ENCODE measurements at regions not wholly inside any gene's neighbourhood (a gene's known extent, or its start where the extent isn't known, plus 50 kb on each side); places are given as distances from the start of the nearest gene placed in this dataset.
"Not testable (repeated sequence)": the region's sequence is repeated elsewhere in the genome, so short reads cannot be mapped to it uniquely, and the experiment has no call there.

- DNase-seq (ENCODE audit: low read depth); H3K4me3 ChIP-seq (ENCODE audit: low read depth, low read length): not testable (repeated sequence)
Measured at GRCh38 chr2:89305623-89306022, 614.1 kb downstream of the RPIA start.

GRCh38 chr2:89306869-89307637, 615.6 kb downstream of the RPIA start:
- TF ChIP-seq CTCF (conservative IDR thresholded peaks at IDR 0.05; ENCODE audit: low read depth, low read length): peak; percentile 2
- DNase-seq (ENCODE audit: low read depth): peak; percentile 1
- H3K4me3 ChIP-seq (ENCODE audit: low read depth, low read length): not testable (repeated sequence)

GRCh38 chr2:89318990-89319389, 627.5 kb downstream of the RPIA start:
- not testable (repeated sequence) for H3K4me3 ChIP-seq (ENCODE audit: low read depth, low read length); DNase-seq (ENCODE audit: low read depth)

GRCh38 chr2:89325894-89326293, 634.4 kb downstream of the RPIA start:
- H3K4me3 ChIP-seq (ENCODE audit: low read depth, low read length); DNase-seq (ENCODE audit: low read depth): not testable (repeated sequence)

- DNase-seq (ENCODE audit: low read depth): peak; percentile 4
- TF ChIP-seq CTCF (conservative IDR thresholded peaks at IDR 0.05; ENCODE audit: low read depth, low read length): peak; percentile 27
- not testable (repeated sequence) for H3K4me3 ChIP-seq (ENCODE audit: low read depth, low read length)
Measured at GRCh38 chr2:89326455-89326854, 635.0 kb downstream of the RPIA start.

- not testable (repeated sequence) for H3K4me3 ChIP-seq (ENCODE audit: low read depth, low read length); DNase-seq (ENCODE audit: low read depth)
Measured at GRCh38 chr2:89328790-89329189, 637.3 kb downstream of the RPIA start.

Measured in choroid plexus epithelial cell (primary cell).